ENCODE measurements at regions not wholly inside any gene's neighbourhood (a gene's known extent, or its start where the extent isn't known, plus 50 kb on each side); places are given as distances from the start of the nearest gene placed in this dataset.

DNA sequence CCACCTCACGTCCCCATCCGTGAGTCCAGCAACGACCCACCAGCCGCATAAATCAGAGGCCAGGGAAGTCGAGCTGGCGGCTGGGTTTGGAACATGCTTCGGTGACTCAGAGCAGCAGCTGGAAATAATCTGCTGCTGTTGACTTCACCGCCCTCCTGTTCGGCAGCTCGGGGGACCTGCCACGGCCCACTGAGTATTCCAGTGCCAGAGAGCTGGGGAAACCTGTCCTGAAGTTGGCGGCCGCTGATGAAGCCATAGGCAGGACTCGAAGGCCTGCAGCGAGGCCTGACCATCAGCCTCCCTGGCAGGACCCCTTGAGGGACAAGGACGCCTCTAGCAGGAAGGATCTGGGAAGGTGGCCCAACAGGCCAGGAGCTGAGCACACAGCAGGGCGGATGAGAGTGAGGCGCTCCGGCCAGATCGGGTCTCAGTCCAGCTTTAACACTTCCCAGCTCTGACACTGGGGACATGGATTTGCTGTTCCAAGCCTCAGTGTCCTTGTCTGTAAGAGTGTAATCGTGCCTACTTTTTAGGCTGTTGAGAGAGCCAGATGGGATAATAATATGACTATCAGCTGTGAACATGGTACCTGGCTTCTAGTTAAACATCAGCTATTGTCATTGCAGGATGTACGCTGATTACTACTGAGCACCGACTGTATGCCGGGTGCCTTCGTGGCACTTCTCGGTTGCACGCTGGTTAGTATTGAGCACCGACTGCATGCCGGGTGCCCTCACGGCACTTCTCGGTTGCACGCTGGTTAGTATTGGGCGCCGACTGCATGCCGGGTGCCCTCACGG lies 50.4 kb upstream of the CIBAR2 start:
- DNase-seq, result no peak

DNA sequence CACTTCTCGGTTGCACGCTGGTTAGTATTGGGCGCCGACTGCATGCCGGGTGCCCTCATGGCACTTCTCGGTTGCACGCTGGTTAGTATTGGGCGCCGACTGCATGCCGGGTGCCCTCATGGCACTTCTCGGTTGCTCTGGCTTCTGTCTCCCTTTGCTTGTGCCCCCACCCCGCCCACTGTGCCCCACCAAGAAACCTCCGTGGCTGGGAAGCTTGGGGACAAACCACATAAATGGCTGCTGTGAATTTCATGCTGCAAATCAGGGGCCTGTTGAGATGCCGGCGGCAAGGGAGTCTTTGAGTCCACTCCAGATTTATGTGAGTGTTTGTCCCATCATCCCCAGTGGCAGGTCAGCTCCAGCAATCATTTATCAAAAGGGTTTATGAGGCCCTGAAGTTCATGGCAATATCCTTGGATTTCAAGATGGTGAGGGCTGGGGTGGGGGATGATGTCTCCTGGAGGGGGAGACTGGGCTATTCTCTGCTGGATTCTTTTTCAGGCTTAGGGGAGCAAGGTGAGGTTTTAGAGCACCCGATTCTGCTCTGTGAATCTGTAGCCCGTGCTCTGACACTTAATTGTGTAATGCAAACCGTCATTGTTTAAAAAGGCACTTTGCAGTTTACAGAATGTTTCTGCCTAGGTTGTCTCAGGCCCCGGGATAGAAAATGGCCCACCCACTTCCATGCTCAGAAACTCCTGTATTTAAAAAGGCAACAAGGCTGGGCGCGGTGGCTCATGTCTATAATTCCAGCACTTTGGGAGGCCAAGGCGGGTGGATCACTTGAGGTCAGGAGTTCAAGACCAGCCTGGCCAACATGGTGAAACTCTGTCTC lies 51.2 kb upstream of the CIBAR2 start:
- DNase-seq, result no peak

DNA sequence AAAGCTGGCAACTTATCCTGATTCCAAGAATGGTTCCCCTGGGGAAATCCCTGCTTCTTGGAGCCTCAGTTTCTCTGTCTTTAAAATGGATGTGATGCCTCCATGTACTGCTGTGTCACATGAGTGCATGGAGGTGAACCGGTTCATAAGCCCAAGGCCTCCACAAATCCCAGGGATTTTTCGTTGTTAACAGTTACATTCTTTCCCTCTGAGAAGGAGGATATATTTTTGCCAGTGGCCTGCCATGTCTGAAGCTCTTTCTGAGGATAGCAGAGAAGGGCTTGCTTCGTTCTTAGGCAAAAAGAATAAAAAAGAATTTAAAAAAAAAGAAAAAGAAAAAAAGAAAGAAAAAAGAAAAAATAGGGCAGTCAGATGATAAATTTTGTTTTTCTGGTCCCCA lies 52.2 kb upstream of the CIBAR2 start:
- DNase-seq, result no peak

- no peak for DNase-seq
These were observed 52.7 kb upstream of the CIBAR2 start for GRCh38 chr16:85164838-85165516.

GRCh38 chr16:85165781-85166180 lies 53.5 kb upstream of the CIBAR2 start:
- DNase-seq, result no peak

DNA sequence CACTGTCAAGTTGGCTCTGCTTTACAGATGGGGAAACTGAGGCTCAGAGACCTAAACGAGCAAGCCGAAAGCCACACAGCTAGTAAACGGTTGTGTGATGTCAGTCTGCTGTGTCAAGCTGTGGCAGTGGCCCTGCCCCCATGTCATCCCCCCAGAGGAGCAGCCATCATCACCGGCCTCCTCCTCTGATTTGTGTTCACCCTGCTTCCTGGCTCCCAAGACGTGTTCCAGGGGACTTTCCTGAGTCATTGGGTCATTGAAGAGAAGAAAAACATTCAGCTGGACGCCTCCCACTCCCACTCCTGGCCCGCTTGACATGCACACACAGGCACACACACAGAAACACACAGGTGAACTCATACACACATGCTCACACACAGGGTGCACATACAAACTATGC lies 54.0 kb upstream of the CIBAR2 start:
- DNase-seq, result no peak

- no peak for DNase-seq
These were observed 54.7 kb upstream of the CIBAR2 start for GRCh38 chr16:85166699-85167588.

GRCh38 chr16:85167589-85168537 lies 55.6 kb upstream of the CIBAR2 start:
- DNase-seq, result no peak

DNA sequence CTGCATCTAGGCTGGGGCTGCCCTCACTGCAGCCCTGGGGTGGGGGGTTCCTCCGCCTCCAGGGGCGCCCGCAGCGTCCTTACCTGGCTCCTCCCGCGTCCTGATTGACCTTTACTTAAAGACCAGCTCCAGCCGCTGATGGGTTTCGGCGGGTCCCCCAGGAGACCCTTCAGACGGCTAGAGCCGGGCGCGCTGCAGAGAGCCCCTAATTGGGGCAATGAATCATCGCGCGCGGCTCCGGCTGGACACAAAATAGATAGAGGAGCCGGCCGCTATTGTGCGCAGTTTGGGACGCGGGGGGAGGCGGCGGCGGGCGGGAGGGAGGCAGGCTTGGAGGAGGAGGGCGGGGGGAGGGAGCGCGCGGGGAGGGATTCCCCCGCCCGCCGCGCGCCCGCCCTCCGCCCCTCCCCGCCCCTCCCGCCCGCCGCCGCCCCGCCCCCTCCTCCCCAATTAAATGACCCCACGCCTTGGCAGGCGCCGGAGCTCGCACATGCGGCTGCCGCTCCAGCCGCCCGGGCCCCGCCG lies 56.5 kb upstream of the CIBAR2 start:
- DNase-seq, result no peak

DNA sequence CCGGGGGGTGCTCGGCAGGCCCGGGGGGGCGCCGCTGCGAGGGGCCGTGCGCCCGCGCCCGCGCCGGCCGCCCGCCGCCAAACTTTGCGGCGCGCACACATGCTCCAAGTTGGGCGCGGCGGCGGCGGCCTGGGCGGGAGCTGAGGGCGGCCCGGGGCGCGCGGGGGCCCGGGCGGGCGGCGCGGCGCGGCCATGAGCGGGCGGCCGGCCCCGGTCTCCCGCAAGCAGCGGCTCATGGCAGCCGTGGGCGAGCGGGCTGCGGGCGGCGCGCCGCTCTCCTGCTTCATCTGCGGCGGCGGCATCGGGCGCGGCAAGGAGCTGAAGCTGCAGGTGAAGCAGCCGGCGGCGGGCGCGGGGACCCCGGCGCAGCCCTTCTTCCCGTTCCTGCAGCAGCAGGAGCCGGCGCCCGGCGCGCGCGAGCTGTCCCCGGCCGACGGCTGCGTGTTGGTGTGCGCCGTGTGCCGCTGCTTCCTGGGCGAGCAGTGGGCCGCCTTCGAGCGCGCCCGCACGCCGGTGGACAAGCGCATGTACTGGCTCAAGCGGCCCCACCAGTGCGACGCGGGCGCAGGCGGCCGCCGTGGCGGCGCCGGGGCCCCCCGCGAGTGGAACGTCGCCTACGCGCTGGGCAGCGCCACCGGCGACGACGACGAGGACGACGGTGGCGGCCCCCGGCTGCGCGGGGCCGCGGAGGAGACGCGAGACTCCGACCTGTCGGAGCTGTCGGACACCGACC lies 57.2 kb upstream of the CIBAR2 start:
- no peak for DNase-seq

DNA sequence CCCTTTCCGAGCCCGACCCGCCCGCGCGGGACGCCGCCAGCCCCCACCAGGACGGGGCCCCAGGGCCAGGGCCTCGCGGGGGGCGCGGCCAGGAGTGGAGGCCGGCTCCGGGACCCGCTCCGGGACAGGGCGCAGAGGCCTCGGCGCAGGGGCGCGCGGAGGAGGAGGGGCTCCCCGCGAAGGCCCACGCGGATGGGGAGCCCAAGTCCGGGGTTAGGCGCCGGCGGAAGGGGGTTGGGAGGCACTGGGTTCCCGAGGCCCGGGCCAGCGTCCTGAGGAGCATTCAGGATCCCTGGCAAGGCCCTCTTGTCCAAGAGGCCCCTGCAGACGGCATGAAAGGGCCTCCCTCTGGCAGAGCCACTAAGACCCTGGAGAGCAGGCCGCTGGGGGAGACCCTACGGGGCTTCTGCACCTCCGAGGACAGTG lies 57.8 kb upstream of the CIBAR2 start:
- no peak for DNase-seq

GRCh38 chr16:85170590-85171003 lies 58.3 kb upstream of the CIBAR2 start:
- DNase-seq, result no peak

DNA sequence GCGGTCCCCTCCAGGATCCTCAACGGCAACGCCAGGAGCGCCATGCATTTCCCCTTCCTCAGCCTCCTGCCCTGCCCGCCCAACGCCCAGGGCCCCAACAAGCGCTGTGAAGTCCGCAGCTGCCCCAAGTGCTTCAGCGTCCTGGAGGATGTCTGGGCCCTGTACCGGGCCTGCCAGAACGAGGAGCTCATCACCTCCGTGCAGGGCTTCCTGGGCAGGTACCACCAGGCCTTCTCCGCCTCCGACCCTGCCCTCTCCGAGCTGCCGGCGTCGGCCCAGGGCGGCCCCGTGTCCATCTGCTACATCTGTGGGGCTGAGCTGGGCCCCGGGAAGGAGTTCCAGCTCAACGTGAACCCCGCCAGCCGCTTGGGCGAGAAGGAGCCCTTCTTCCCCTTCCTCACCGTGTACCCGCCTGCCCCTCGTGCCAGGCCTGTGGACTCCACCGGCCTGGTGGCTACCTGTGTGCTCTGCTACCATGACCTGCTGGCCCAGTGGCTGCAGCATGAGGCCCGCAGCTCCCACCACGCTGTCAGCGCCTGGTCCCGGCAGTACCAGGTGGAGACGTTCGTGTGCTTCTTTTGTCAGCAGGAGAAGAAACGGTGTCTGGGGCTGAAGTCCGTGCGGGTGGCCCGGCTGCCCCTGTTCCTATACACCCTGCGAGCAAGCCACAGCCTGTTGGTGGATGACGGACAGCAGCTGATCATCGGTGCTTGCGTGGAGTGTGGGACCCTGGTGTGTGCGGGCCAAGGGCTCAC lies 58.9 kb upstream of the CIBAR2 start:
- DNase-seq, result no peak

DNA sequence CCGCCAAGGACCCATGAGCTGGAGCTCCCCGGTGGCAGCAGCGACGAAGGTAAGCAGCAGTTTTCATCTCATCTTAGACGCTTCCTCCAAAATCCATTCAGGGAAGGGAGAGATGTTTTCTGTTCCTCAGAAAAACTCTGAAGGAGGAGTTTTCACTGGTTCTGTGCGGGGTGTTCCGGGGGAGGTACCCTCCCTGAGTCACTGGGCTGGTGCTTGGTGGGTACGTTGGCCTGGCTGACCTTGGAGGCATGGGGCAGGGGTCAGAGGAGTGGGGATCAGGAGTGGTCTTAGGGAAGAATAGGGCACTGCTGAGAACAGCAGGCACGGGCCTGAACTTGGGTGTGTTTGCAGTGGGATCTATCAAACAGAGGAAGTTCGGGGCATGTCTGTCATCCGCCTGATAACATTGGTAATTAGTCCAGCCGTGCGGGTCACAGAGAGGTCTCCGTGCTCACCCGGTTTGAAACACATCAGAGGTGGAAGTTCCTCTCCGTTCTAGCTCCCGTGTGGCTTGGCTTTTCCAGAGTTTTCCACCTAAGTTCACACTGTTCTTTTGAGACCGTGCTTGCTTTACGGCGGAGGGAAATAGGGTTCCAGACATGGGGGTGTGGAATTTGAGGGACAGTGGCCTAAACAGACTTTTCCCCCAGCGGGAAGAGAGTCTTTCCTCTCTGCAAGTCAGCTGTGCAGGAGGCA lies 59.6 kb upstream of the CIBAR2 start:
- DNase-seq, result no peak

GRCh38 chr16:85172455-85173145 lies 60.3 kb upstream of the CIBAR2 start:
- no peak for DNase-seq

- DNase-seq, result no peak
These were observed 61.1 kb upstream of the CIBAR2 start for GRCh38 chr16:85173146-85173980.
